Bronchial epithelial cell (primary cell): ENCODE measurements at regions not wholly inside any gene's neighbourhood (a gene's known extent, or its start where the extent isn't known, plus 50 kb on each side); places are given as distances from the start of the nearest gene placed in this dataset.

ENCODE experiments used
- DNase-seq: peaks from one replicate; pipeline ENCODE4 v3.0.0-alpha.2; 2010; ENCODE audit warnings: low read depth
- FAIRE-seq: peaks from 2 replicates; lab custom pipeline; 2011; peaks lifted over from hg19 to GRCh38; lab: Jason Lieb, UNC
- H3K27me3 ChIP-seq: 2 replicates; pipeline ENCODE4 v1.5.1; 2011; ENCODE audit warnings: low read length; ENCODE audit not compliant: control insufficient read depth, insufficient read depth
- H3K36me3 ChIP-seq: 2 replicates; pipeline ENCODE4 v1.5.1; 2011; ENCODE audit warnings: low read length; ENCODE audit not compliant: control insufficient read depth, insufficient read depth
- H3K4me3 ChIP-seq: 2 replicates; pipeline ENCODE4 v1.5.1; 2011; ENCODE audit warnings: mild to moderate bottlenecking, low read depth, low read length, control low read depth
- CTCF ChIP-seq: IDR thresholded peaks from 2 replicates; pipeline ENCODE4 v1.5.1; 2011; ENCODE audit warnings: mild to moderate bottlenecking, moderate library complexity, low read length, control low read depth, inconsistent platforms; ENCODE audit not compliant: insufficient read depth, severe bottlenecking

DNA sequence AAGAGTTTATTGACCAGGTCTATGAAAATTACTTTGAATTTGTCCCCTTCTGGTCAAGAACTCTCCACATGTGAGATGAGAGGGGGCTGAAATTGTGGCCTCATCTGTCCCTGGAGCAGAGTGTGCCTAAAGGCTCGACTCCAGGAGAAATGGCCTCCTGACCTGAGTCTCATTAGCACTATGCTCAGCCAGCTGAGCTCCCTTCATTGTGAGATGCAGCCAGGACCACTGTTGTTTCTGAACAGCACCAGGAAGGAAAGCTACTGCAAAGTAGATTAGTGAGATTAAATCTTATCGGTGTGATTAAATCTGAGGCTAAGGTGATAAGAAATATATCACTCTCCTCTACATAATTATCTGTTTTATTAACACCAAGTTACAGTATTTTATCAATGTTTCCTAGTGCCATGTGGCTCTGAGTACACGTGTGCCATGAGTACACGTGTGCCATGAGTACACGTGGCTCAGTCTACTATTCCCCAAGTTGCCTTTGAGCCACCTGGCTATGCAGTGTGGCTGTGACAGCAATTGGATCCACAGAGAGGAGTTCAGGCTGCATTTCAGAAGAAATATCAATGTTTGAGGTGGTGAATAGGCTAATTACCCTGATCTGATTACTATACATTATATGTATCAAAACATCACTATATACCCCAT is 126.9 kb downstream of the IPMK start:
- DNase-seq (no peak), FAIRE-seq (no peak)
- no peak overlapping the region for H3K4me3 ChIP-seq
- no peaks in the 10 kb centered on the region for H3K36me3 ChIP-seq
- TF ChIP-seq CTCF = no peak
- no peaks in the 10 kb centered on the region for H3K27me3 ChIP-seq

DNA sequence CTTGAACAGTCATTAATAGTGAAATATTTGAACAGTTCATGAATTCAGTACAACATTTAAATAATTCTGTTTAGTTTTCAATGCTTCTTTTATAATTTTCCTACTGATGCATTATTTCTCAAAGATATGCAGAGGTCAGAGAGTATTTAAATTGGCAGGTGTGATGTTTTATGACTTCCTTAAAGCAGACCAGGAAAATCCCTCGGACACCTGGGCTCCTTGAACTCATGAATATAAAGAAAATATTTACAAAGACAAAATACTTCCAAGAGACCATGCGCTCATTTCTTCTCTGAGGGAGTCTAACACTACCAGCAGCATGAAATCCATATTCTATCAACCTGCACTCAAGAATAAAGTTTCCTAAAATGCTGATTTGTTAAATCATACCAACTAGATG is 127.6 kb downstream of the IPMK start:
- DNase-seq (no peak), FAIRE-seq (no peak)

GRCh38 chr10:58137813-58138212 is 129.9 kb downstream of the IPMK start:
- no peak for FAIRE-seq
- Histone ChIP-seq H3K4me3 (no peak overlapping the region), H3K27me3 (no peaks in the 10 kb centered on the region), H3K36me3 (no peaks in the 10 kb centered on the region)
- no peak for TF ChIP-seq CTCF
- DNase-seq = no peak

More for the DNA sequence above, 127.6 kb downstream of the IPMK start:
- no peaks in the 10 kb centered on the region for H3K36me3 ChIP-seq
- no peaks in the 10 kb centered on the region for H3K27me3 ChIP-seq
- TF ChIP-seq CTCF = no peak
- H3K4me3 ChIP-seq = no peak overlapping the region

DNA sequence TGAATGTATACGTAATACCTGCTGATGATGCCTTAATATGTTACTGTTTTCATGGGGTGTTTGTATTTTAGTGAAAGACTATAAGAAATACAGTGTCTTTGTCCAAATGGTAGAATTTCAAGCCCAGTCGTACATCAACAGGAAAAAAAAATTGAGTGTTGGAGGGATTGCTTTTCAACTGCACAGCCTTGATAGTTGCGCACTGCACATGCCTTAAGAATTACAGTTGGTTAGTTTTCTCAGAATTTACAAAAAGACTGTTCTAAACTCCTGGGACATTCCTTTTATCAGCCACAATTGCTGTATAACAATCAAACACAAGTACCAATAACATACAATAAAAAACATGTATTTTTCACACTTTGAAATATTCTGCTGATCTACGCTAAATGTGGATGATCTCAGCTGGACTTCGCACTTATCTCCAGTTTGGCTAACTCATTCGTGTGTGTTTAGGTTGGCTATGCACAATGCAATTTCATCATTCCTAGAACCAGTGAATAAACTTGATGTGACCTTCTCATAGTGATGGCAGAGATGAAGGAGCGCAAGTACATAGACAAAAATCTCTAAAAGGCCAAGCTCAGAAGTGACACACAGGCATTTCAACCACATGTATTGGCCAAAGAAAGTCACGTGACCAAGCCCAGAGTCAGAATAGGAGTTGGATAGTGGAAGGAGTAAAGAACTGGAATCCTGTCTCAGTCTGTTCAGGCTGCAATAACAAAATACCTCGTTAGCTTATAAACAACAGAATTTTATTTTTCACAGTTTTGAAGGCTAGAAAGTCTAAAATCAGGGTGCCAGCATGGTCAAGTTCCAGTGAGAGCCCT is 152.3 kb downstream of the IPMK start:
- no peak for TF ChIP-seq CTCF
- Histone ChIP-seq H3K27me3 (no peaks in the 10 kb centered on the region), H3K36me3 (no peaks in the 10 kb centered on the region), H3K4me3 (no peak overlapping the region)
- FAIRE-seq (peak; percentile 43), DNase-seq (no peak)

DNA sequence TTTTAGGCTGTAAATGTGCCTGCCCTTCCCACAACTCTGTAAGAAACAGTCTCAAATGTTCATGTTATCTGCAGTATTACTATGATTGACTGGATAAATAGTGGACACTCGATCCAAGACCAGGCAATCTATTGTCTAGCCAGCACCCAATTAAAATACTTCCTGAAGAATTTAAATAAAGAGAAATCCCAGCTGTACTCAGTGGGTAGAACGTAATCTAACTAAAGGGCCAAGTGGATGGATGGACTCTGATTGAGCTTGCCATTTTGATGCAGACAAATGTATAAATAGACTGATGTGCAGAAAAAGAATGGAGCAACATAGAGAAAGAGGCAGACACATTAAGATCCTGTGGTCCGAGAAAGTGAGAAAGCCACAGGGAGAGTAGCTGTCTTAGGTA is 158.0 kb downstream of the IPMK start:
- no peaks in the 10 kb centered on the region for H3K27me3 ChIP-seq
- no peak for FAIRE-seq

More for the DNA sequence above, 158.0 kb downstream of the IPMK start:
- no peak for TF ChIP-seq CTCF
- H3K4me3 ChIP-seq = no peak overlapping the region
- no peaks in the 10 kb centered on the region for H3K36me3 ChIP-seq
- DNase-seq = no peak
